ENCODE measurements at regions not wholly inside any gene's neighbourhood (a gene's known extent, or its start where the extent isn't known, plus 50 kb on each side); places are given as distances from the start of the nearest gene placed in this dataset.

DNA sequence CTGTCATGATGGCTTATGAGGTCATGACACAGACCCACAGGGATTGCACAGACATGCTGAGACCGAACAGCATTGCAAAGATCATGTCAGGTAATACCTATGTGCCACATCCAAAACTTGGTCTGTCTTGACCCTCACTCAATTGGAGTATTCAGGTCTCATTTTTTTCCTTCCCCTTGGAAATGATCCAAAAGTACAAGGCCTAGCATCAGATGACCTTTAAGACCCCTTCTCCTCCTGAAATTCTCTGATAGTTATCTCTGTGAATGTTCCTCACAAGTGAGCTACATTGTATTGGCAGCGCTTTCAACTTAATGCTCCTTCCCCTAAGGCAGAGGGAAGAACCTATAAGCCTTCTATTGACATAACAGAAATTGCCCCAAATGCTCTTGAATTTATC lies 507.4 kb upstream of the JARID2 start:
- DNase-seq (ENCODE audit: low read depth): no peak

- no peak for DNase-seq (ENCODE audit: low read depth)
These were observed 506.9 kb upstream of the JARID2 start for GRCh38 chr6:14738933-14739332.

DNA sequence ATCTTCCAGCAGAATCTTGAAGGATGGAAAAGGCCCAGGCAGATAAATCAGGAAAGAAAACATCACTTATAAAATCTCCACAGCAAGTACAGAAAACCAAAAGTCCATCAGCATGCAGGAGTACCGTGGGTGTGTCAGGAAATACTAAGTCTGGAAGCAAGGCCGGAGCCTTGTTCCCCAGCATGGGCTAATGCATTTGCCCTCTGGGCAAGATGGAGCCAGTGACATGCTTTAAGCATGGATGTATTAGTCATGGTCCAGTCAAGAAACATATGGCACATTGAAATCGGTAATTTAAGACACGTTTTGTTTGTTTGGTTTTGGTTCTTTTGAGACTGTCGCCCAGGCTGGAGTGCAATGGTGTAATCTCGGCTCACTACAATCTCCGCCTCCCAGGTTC lies 506.0 kb upstream of the JARID2 start:
- no peak for DNase-seq (ENCODE audit: low read depth)

- no peak for DNase-seq (ENCODE audit: low read depth)
These were observed 503.7 kb upstream of the JARID2 start for GRCh38 chr6:14742171-14742570.

GRCh38 chr6:14742680-14743079 lies 503.2 kb upstream of the JARID2 start:
- DNase-seq (ENCODE audit: low read depth): no peak

DNA sequence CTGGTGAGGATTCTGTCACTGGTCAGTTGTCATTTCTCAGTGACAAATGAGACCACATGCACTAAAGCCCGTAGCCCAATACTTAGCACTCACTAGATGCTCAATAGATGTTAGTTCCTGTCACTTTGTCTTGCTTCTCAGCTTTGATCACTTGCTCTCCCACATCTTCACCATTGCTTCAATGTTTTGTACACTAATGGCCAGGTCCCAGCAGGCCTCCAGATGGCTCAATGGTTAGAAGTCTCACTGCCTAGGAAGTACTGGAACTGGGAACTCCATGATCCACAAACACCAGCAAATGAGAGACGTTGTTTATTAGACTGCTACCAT lies 502.8 kb upstream of the JARID2 start:
- no peak for DNase-seq (ENCODE audit: low read depth)

DNA sequence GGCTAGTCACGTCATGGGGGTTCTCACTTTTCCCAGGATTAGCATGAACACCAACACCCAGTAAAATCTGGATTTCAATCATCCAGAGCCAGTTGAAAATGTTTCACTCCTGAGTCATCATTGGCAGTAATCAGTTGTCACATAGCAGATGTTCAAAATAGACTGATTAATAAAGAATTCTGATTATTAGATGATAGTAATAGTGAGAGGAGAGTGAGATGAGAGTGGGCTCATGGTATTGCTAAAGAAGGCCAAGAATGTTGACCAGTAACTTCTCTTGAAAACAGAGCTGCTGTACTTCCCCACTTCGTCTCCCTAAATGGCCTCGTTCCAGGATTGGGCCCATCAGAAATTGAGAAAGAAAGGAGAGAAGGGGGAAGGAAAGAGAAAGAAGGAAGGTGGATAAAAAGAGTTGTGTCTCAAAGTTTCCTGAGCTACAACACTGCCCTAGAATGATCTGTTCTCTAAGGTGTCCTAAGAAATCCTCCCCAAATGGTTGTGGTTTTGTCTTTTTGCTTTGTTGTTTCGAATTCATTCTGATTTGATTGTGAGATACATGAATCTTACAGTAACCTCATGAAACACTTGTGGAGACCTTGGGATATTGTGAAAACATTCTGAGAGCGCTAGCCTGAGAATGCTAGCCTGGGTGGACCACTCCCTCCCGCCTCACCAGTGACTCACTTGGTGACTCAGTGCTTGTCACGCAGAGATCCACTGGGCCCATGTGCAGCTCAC lies 502.2 kb upstream of the JARID2 start:
- peak; percentile 85 for DNase-seq (ENCODE audit: low read depth)

DNA sequence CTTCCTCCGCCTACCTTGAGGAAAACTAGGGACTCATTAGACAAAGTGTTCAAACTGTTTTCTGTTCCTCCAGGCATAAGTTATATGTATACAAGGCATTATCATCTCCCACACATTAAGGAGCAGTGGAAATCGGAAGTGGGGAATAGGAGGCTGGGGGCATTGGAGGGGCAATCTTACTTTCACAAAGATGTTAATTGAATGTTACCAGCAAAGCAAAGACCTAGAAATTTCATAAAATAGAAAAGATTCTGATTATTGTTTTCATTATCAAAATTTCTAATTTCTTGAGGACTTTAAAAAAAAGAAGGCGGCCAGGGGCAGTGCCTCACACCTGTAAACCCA lies 501.7 kb upstream of the JARID2 start:
- no peak for DNase-seq (ENCODE audit: low read depth)

GRCh38 chr6:14746139-14746837 lies 499.6 kb upstream of the JARID2 start:
- DNase-seq (ENCODE audit: low read depth): no peak

GRCh38 chr6:14747881-14748520 lies 497.9 kb upstream of the JARID2 start:
- DNase-seq (ENCODE audit: low read depth): no peak

- no peak for DNase-seq (ENCODE audit: low read depth)
These were observed 497.2 kb upstream of the JARID2 start for GRCh38 chr6:14748679-14749078.

GRCh38 chr6:14750059-14750661 lies 495.7 kb upstream of the JARID2 start:
- no peak for DNase-seq (ENCODE audit: low read depth)

- no peak for DNase-seq (ENCODE audit: low read depth)
These were observed 494.2 kb upstream of the JARID2 start for GRCh38 chr6:14751645-14752175.

DNA sequence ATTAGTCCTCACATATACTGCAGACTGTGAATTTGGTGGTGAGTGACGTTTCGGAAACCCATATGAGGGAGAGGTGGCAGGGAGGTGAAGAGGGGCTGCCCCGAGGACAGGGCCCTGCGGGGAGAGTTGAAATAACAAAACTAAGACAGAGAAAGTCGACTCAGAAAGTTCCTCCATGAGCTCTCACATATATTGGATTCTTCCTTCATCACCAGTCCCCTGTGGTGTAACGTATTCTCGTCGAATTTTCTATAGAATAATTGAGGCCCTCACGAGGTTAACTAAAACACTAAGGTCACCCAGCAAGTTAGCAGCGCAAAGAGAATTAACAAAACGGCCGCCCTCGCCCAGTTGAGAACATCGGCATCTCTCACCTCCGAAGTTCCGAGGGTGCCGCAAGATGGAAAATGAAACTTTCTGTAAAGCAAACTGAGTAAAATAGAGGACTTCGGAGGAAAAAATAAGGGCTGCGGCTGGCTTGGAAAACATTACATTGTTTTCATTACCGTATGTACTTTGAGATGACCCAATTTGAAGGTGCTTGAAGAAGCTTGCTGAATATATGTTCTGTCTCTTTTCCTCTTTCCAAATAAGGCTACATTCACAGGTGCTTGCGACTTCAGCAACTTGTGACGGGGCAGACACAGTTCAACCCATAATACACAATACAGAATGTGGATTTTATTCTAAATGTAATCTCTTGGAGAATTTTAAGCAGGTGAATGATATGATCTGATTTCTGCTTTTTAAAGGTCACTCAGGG lies 490.9 kb upstream of the JARID2 start:
- peak; percentile 27 for DNase-seq (ENCODE audit: low read depth)

DNA sequence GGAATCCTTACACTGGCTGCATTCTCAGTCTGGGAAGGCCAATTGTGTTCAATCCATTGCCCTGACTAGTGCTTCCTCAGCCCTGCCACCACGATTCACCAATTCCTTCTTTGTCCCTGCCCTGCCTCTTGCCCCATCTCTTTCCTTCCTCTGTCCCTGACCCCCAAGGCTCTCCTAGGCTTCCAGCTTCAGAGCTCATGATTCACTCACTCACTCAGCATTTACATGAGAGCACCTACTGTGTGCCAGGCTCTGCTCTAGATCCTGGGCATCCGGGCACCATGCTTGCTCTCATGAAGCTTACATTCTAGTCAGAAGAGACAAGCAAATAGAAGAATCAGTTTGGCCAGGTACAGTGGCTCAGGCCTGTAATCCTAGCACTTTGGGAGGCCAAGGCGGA lies 489.5 kb upstream of the JARID2 start:
- DNase-seq (ENCODE audit: low read depth): no peak

DNA sequence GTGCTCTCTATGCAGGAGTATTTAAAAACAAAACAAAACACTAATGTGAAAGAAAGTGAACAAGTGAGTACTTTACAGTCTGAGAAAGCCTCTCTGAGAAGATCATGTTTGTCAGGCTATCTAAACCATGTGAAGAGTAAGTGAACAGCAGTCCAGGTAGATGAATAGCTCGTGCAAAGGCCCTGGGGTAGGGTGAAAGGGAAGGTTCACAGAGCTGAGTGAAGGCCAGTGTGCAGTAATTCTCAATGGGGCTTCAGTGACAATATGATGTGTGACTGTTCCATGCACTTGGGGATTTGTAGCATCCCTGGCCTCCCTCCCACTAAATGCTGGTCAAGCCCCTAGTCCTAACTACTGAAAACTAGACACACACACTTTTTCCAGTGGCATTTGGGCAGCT lies 488.9 kb upstream of the JARID2 start:
- DNase-seq (ENCODE audit: low read depth): no peak

DNA sequence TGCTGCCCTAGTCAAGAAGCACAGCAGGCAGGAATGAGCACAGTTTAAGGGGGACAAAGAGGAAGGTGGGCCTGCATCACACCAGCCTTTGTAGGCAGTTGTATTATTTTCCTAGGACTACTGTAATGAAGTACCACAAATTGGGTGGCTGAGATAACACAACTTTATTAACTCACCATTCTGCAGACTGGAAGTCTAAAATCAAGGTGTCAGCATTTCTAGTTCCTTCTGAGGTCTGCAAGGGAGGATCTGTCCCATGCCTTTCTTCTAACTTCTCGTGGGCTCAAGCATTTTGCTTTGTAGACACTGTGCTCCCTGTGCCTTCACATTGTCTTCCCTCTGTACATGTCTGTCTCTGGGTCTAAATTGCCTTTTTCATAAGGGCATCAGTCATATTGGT lies 488.5 kb upstream of the JARID2 start:
- DNase-seq (ENCODE audit: low read depth): no peak

DNA sequence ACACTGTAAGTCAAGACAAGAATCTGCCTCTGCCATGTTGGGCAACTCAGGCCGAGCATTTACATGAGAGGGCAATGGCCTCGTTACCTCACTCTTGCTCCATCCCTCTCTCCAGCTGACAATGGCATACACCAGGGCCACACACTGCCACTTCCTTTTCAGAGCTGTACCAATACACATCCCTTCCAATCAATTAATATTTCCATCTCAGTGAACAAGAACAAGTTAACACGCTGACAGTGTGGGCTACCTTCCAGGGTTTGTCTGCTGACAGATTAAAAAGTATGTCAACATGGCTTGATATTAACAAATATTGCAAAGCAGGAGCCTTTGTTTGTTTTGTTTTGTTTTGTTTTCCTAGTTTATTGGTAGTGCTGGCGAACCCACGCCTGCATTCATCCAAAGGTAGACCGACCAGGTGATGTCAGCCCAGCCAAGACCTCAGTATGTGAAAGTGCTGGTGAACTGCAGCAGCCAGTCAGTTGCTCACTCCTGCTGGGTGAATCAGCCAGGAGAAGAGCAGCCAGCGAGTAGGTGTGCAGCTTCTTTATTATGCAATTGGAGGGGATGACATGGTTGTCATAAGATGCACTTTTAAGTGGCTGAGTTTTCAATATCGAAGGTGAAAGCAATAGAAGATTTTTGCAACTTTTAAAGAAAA lies 487.3 kb upstream of the JARID2 start:
- peak; percentile 38 for DNase-seq (ENCODE audit: low read depth)

DNA sequence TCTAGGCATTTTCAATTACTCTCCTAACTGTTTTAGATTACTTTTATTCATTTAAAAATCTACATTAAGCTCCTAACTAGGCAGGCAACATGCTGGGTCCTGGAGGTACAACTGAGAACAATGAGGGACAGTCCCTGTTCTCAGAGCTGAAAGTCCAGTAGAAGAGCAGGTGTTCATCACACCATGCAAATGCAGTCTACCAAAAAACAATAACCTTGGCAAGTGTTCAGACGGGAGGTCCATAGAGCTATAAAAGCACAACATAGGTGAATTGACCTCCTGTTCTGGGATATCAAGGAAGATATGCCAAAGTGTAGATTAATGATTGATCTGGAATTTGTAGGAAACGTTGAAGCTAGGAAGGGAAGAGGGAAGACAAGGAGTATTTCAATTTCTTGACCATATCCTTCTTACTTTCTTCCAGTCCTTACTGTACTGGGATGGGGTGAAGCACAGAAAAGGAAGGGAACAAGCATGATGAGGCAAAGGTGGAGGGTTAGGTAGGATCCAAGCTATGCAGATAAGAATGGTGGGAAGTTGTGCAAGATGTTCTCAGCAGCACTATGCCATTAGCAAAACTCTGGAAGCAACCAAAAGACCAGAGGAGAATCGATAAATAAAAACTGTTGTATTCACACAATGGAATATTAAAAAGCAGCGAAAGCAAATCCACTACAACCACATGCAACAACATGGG lies 485.7 kb upstream of the JARID2 start:
- DNase-seq (ENCODE audit: low read depth): no peak

GRCh38 chr6:14762077-14762476 lies 483.8 kb upstream of the JARID2 start:
- DNase-seq (ENCODE audit: low read depth): no peak

- DNase-seq (ENCODE audit: low read depth): no peak
These were observed 482.7 kb upstream of the JARID2 start for GRCh38 chr6:14763139-14763538.

All from stimulated activated CD4-positive, alpha-beta T cell treated with anti-CD3 and anti-CD28 coated beads, Interleukin-2, amount 100 ng/mL, for 4 hours (primary cell).